NCI-H2107 treated with DMSO at 0.1 percent for 48 hours (cell line): ENCODE measurements at regions not wholly inside any gene's neighbourhood (a gene's known extent, or its start where the extent isn't known, plus 50 kb on each side); places are given as distances from the start of the nearest gene placed in this dataset.

Experiments
- DNase-seq: peaks from one replicate; lab custom pipeline; 2025; ENCODE audit not compliant: unreplicated experiment; lab: John Stamatoyannopoulos, UW

DNA sequence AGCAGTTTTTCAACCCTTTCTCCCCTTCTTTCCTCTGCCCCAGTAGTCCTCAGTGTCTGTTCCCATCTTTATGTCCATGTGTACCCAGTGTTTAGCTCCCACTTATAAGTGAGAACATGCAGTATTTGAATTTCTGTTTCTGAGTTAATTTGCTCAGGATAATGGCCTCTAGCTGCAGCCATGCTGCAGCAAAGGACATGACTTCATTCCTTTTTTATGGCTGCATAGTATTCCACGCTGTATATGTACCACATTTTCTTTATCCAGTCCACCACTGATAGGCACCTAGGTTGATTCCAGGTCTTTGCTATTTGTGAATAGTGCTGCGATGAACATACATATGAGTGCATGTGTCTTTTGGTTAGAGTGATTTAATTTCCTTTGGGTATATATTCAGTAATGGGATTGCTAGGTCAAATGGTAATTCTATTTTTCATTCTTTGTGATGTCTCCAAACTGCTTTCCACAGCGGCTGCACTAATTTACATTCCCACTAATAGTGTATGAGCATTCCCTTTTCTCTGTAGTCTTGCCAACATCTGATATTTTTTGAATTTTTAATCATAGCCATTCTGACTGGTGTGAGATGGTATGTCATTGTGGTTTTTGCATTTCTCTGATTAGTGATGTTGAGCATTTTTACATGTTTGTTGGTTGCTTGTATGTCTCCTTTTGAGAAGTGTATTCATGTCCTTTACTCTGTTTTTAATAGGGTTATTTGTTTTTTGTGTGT is 54.6 kb upstream of the ANK2 start:
- no peak for DNase-seq
